Renal cortical epithelial cell (primary cell): ENCODE measurements at regions not wholly inside any gene's neighbourhood (a gene's known extent, or its start where the extent isn't known, plus 50 kb on each side); places are given as distances from the start of the nearest gene placed in this dataset.

Source experiments
- DNase-seq: peaks from one replicate; pipeline ENCODE4 v3.0.0-alpha.2; 2011; ENCODE audit warnings: low read depth

DNA sequence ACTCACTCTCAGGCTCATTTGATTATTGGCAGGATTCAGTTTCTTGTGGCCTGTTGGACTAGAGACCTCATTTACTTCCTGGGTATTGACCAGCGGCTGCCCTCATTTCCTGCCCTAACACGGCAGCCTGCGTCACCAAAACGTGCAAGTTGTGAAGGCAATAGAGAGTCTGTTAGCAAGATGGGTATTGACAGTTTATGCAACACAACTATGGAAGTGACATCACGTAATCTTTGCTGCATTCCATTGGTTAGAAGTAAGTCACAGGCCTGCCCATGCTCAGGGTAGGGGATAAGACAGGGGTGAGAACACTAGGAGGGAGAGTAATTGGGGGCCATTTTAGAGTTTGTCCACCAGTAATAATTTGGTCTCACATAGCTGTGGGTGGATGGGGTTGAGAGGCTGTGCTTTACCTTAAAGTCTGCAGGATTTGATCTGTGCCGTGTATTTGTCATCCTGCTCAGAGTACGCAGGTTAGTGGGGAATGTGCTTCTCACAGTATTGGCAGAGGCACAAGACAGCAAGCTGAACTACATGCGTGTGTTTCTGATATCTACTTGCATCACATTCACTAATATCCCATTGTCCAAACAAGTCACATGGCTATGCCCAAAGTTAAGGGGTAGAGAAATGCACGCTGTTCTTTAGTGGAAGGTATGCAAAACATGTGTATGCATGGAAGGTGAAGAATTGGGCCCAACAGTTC, 83.3 kb downstream of the EDEM1 start:
- DNase-seq = no peak

DNA sequence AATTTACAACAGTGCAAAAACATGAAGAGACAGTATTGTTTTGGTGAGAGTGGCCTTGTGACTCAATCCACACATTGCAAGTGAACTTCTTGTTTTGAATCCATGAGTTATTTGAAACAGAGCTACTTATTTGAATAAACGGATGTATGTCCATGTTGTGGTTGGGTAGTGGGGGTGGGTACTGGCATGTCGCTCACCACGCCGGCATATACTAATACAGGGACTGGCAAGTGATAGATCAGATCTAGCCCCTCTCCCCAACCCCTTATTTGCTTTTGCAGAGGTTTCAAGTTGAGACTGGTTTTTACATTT, 83.8 kb downstream of the EDEM1 start:
- DNase-seq = no peak

DNA sequence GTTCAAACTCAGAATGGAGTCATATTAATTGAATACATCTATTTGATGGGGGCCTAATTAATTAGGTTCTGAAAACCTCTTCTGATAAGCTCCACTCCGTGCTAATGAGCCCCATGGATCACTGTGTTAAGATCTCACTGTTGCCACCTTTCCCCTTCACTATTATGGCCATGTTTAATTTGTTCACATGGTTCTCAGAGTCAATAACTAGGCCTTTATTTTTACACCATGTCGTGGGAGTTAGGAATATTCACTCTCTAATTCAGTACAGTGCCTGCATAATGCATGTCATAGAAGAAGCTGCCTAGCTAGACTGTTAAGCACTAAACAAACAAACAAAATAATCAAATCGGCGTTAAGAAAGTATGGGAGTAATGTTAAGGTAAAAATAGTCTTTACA, 84.9 kb downstream of the EDEM1 start:
- DNase-seq = no peak

DNA sequence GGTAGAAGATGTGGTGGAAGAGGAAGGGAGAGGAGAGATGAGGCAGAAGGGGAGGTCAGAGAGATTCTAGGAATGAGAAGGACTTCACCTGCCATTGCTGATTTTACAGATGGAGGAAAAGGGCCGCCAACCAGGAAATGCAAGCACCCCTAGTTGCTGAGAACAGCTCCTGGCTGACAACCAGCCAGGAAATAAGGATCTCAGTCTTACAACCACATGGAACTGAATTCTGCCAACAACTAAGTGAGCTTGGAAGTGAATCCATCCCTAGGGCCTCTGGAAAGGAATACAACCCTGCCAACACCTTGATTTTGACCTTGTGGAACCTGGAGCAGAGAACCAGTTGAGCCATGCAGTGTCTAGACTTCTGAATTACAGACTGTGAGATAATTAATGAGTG, 86.6 kb downstream of the EDEM1 start:
- no peak for DNase-seq

DNA sequence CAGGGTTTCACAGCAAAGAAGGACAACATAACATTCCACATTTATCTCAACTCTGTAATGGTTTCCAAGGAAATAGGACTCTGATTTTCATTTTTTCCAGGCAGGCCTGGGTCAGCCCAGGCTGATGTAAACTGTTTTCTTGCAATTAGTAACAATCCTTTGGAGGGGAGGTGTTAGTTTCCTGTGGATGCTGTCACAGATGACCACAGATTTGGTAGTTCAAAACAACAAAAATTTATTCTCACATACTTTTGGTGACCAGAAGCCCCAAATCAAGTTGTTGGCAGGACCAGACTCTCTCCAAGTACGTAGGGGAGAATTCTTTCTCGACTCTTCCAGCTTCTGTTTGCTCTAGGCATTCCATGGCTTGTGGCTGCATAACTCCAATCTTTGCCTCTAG, 88.0 kb downstream of the EDEM1 start:
- peak; percentile 67 for DNase-seq

DNA sequence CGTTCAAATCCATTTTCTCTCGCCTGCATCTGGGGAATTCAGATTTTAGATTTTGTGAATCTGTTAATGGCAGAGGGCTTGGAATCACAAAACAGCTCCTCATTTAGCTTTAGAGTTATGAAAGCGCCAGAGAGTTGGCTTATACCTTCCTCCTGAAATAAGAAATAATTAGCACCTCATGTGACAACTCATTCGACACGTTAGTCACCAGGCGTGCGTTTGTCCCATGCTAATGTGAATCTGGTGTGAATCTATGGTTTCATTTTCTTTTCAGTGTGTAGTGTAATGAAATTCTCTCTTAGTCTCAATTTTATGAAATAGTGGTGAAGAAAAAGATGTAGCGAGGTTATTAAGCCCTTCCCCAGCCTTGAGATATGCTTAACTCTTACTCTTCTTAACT, 89.4 kb downstream of the EDEM1 start:
- no peak for DNase-seq

DNA sequence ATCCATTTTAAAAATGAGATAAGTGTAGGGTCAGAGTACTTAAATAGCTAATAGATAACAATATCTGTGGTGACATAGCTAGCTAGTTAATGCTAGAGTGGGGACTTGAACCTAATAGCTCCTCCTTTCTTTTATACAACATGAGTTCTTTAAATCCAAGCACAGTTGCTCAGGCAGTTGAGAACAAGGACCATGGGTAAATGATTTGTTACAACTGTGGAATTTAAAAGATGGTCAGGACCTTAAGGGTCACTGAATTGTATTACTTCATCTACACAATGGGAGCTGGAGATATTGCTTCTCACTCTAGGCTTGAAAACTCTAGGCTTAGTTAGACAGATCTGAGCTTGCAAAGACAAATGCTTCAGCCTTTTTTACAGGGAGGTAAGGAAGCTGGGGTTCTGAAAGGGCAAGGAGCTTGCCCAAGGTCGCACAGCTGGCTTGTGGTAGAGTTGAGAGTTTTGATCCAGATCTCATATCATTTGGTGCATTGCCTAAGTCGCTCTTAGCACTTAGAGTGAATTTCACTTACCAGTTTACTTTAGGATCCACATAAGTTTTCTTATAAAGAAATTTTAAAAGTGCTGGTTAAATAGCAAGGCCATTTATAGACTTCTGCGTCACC, 90.2 kb downstream of the EDEM1 start:
- DNase-seq = peak; percentile 77

DNA sequence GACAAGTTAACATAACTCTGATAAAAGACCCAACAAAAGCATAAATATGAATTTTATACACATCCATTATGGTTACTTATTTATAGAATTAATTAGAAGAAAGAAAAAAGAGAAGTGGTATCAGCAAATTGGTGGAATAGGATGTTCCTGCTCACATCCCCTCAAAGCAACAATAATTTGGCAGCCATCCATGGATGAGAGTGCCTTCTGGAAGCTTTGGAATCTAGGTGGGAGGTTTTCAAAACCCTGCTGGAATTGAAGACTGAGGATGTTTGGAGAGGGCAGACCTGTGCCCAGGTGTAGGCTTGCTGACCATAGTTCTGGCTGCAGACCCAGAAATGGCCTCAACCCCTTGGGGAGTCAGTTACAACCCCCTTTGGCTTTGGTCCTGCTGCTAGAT, 91.2 kb downstream of the EDEM1 start:
- DNase-seq = peak; percentile 49

DNA sequence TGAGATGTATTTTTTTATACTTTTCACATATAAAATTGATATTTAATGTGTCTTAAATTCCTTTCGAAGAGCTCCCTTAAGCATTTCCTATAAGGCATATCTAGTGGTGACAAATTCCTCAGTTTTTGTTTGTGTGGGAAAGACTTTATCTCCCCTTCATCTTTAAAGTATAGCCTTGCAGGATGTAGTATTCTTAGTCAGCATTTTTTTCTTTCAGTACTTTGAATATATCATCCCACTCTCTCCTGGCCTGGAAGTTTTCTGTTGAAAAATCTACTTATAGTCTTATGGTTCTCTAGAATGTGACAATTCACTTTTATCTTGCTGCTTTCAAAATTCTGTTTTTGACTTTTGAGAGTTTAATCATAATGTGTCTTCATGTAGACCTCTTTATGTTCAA, 95.2 kb downstream of the EDEM1 start:
- no peak for DNase-seq

DNA sequence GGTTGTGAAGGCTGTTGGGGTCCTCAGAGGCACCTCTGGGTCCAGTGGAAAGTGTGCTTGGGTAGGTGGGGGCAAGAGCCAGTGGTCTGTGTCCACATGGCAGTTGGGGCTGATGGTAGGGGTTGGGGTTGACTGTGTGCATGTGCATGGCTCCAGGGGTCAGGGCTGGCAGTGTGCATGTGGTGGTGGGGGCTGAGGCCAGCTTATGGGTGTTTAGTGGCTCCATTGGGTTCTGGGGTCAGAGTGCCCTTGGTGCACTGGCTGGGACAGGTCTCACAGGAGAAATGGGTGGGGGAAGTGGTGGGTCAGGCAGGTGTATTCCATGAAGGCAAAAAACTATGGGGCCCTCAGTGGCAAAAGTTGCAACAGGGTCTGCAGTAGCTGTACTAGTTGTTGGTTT, 97.9 kb downstream of the EDEM1 start:
- no peak for DNase-seq

DNA sequence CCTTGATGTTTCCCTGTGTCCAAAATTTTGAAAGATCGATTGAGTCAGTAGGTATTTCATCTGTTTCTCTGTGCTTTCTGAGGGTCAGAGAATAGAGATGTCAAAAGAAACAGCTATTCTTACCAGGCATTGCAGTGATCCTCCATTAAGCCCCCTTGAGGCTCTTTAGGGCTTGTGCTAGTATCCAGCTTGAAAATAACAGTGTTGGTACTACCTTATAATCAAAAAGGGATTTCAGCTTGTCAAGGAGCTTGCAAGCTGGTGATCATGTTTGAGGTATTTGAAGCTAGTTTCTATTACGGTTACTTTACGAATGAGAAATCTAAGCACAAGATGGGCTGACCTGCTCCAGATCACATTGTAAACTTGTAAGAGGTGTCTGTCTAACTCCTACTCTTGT, 103.4 kb downstream of the EDEM1 start:
- DNase-seq = no peak

DNA sequence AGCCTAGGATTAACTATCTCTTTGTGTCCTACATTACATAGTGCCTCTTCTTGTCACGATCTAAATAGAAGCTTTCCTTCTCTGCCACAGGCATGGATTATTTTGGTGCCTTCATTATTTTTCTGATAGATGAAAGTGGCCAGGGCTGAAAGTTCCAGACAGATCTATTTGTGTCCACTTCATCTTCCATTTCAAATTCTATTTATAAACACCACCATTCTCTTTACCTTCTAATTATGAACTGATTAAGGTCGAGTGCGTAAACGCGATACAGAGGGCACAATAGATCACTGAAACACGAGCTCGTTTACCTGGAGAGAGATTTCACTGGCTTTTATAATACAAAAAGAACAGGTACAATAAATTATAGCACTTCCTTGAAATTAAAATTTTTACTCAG, 105.0 kb downstream of the EDEM1 start:
- no peak for DNase-seq

DNA sequence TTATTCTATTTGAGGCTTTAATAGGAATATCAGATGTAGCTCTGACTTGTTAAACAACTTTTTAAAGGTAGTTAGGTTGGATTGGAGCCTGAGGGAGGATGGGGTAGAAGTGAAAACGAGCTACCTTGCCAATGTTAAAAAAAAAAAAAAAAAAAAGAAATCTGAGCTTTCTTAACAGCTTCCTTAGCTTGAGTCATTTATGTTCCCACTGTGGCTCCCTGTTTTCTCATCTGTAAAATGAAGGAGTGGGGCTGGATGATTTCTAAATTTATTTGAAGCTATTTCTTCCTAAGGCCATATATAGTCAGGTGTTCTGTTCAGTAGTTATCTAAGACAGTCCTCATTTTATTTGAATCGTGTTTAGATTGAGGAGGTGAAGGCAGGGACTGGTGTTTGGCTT, 105.7 kb downstream of the EDEM1 start:
- peak; percentile 44 for DNase-seq

DNA sequence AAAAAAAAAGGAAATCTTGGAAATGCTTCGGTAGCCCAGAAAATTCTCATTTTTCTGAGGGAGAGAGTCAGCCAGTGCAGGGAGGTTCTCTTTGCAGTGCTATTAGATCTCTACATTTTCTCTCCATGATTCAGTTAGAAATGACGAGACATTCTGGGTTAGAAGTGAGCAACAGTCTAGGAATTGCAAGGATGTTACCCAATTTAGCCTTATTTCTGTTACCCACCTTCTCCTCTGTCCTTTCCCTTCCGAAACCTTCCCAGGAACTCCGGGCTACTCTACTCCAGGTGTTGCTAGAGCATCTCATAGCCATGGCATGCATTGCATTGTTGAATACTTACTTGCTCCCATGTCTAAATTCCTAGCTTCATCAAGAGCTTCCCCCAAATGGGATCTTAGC, 106.8 kb downstream of the EDEM1 start:
- DNase-seq = peak; percentile 68

DNA sequence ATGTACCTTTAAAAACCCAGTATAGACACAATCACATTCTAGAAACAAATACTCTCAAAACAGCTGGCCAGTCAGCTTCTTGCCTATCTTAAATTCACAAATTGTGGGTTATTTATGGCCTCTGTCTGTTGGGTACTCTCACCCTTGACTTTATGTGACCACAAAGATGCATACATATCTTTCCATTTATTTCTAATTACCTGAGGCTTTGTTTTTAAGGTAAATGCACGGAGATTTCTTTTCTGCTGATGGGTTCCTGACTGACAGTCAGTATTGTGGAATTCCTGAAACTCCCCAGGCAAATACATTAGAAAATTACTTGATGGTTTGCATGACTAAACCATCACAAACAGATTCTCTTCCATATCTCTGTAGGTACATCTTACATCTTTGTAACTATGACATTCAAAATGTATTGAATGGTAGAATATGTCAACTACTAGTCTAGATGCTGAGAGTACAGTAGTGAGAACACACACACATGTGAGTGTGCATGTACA, 107.7 kb downstream of the EDEM1 start:
- DNase-seq = no peak

DNA sequence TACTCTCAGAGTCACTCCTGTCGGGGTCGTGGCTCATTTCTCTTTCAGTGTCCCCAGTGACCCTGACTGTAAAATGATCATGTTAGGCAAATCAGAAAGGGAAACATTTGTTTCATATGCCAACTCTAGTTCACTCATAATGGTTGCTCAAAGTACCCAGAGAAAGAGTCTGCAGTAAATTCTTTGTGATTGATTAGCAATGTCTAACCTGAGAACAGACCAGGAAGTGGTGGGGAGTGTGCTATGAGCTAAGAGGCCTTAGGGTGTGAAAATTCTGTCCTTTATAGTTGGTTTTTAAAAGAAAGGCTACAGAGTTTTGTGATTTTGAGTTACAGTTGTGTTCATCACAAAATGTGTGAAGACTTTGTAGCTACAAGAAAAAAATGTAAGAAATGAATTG, 108.9 kb downstream of the EDEM1 start:
- DNase-seq = peak; percentile 12

DNA sequence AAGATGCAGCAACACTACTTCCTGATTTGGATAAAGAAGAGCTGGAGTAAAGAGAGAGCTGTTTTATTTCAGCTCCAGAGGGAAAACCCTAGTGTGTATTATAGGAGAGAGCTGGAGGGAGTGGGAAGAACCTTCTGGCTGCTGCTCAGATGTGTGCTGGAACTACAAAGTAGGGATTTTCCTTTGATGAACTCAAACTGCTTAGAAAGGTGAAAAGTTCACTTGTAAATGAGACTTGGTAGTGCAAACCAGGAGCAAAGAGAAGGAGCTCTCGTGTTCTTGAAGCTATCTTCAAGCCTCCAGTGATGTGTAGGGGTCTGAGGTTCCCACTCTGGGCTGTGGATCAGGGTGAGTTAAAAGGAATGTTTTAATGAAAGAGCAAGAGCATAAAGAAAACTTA, 110.4 kb downstream of the EDEM1 start:
- DNase-seq = peak; percentile 36

DNA sequence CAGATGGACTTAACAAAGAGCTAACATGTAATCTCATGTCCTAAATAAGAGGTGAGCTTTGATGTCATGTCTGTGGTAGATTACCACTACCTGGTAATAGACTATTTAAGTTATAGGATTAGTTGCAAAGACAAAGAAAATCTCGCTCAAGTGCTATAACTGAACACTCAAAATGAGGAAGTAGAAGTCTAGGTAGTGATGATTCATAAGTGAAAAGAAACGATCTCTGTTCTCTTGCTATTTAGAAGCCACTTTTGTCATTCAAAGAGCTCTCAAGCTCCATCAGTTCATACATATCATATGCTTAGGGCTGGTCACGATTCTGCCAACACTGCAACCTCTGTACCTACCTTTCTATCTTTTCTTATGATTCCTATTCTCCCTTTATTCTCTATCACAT, 110.9 kb downstream of the EDEM1 start:
- peak; percentile 24 for DNase-seq

DNA sequence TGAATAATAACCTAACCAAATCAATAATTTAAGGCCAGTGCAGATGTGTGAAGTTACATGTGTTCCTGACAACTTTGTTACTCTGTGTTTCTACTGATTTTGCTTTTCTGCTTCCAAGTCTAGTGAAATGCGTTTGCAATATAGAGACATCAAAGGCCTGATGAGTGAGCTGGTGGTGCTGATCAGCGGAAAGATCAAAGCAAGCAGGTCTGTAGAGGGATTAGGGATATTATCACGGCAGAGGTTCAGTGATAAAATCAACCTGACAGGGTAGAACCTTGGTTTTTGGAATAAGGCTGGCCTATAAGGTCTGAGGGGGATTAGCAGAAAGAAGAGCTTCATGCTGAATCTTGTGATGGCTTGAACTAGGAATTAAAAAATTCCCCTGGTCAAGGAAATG, 111.7 kb downstream of the EDEM1 start:
- DNase-seq = no peak

DNA sequence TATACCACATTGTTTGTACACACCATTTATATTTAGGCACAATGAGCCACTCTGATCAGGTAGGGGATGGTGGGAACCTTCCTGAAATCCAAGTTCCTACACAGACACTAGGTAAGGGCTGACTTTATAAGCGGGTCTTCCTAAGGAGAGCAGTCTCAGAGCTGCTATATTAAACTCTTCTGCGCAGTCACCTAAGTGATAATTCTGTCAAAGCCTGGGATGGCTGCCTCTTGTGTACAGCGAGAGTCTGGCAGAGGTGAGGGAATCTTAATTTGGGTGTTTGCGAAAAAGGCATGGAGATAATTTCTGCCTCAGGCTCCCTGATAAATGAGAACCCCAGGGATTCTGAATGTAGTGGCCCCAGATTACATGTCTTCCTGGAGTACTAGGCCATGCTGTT, 113.1 kb downstream of the EDEM1 start:
- no peak for DNase-seq

DNA sequence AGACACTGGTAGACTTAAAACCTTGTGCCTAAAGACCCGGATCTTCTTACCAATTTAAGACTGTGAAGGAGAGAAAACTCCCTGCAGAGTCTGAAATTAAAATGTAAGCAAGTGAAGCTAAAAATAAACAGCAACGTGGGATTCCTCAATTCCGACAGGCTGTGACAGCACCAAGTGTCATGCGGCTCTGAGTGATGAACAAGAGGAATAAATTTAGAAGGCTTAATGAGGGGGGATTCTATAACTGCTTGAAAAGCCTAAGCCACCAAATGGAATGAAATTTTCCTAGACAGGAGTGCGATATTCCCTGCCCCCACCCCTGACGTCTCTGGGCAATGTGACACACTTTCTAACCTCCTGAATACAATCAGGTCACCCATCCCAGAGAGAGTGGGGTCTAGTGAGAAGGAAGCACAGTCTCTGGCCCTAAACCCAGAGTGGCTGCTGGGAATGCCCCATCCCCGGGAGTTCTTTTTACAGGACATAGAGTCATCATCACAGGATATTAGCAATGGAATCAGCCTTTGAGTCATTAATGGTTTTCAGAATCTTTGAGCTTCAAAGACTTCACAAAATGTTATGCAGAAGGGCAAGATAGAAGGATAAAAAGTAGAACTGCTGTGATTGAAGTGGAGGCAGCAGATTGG, 114.3 kb downstream of the EDEM1 start:
- peak; percentile 74 for DNase-seq

DNA sequence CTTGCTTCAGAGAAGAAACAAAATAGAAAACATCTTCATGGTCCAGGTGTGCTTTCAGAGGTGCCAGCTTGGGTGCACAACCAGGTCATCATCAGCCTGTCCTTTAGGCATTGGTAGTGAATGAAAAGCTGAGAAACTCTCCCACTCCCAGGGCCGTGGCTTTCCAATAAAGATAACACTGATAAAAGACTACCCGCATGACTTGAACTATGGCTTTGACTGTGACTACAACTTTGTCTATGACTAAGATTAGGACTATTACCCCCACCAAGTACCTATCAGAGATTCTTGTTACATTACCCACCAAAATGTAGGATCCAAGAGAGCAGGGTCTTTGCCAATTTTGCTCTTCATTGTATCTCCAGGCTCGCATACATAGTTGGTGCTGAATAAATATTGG, 115.2 kb downstream of the EDEM1 start:
- DNase-seq = no peak

DNA sequence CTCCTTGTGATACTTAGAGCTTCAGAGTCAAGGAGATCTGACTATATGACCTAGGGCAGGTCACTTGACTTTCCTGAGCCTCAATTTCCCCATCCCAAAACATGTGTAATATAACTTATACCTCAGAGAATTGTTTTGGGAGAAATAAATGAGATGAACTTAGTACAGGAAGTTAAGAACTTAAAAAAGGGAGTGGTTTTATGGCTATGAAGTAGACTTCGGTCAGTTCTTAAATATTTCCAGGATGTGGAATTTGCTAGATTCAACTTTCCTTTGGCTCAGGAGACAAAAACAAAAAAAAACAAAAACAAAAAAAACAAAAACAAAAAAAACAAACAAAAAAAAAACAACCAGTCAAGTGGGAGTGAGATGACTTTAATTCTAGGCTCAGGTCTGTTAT, 116.7 kb downstream of the EDEM1 start:
- DNase-seq = no peak
